ENCODE measurements at regions not wholly inside any gene's neighbourhood (a gene's known extent, or its start where the extent isn't known, plus 50 kb on each side); places are given as distances from the start of the nearest gene placed in this dataset.

- Histone ChIP-seq H3K27me3 (ENCODE audit: control insufficient read depth in 1 of 2, insufficient read depth in 2 of 2, low read length in 2 of 2) (peaks cover 0 to 4% of the 10 kb centered on the region in 2 donors), H3K4me1 (ENCODE audit: control insufficient read depth, insufficient read depth, low read length) (peaks cover 3% of the 10 kb centered on the region), H3K4me3 (ENCODE audit: low read length in 2 of 2) (no peak overlapping the region), H3K27ac (ENCODE audit: low read length) (no peak overlapping the region), H3K9me3 (ENCODE audit: control insufficient read depth in 2 of 2, low read length in 2 of 2) (peaks cover 0 to 2% of the 10 kb centered on the region in 2 donors), H3K9ac (ENCODE audit: low read length in 2 of 2) (no peak overlapping the region), H3K36me3 (ENCODE audit: control insufficient read depth in 2 of 2, insufficient read depth in 2 of 2, low read length in 2 of 2) (no peaks in the 10 kb centered on the region)
These were observed 152.2 kb upstream of the E2F8 start for GRCh38 chr11:19392847-19393518.

- H3K4me3 ChIP-seq (ENCODE audit: low read length in 2 of 2) = no peak overlapping the region
- H3K27me3 ChIP-seq (ENCODE audit: control insufficient read depth in 1 of 2, insufficient read depth in 2 of 2, low read length in 2 of 2) = peaks cover 0 to 4% of the 10 kb centered on the region in 2 donors
- no peak overlapping the region for H3K27ac ChIP-seq (ENCODE audit: low read length)
- no peak overlapping the region for H3K9ac ChIP-seq (ENCODE audit: low read length in 2 of 2)
- peaks cover 0 to 2% of the 10 kb centered on the region in 2 donors for H3K9me3 ChIP-seq (ENCODE audit: control insufficient read depth in 2 of 2, low read length in 2 of 2)
- no peaks in the 10 kb centered on the region for H3K36me3 ChIP-seq (ENCODE audit: control insufficient read depth in 2 of 2, insufficient read depth in 2 of 2, low read length in 2 of 2)
- H3K4me1 ChIP-seq (ENCODE audit: control insufficient read depth, insufficient read depth, low read length) = peaks cover 3% of the 10 kb centered on the region
These were observed 151.6 kb upstream of the E2F8 start for GRCh38 chr11:19392321-19392720.

GRCh38 chr11:19391652-19392051 is 150.9 kb upstream of the E2F8 start:
- H3K9me3 ChIP-seq (ENCODE audit: control insufficient read depth in 2 of 2, low read length in 2 of 2) = peaks cover 0 to 2% of the 10 kb centered on the region in 2 donors
- H3K27ac ChIP-seq (ENCODE audit: low read length) = no peak overlapping the region
- H3K9ac ChIP-seq (ENCODE audit: low read length in 2 of 2) = no peak overlapping the region
- no peaks in the 10 kb centered on the region for H3K36me3 ChIP-seq (ENCODE audit: control insufficient read depth in 2 of 2, insufficient read depth in 2 of 2, low read length in 2 of 2)
- peaks cover 0 to 4% of the 10 kb centered on the region in 2 donors for H3K27me3 ChIP-seq (ENCODE audit: control insufficient read depth in 1 of 2, insufficient read depth in 2 of 2, low read length in 2 of 2)
- H3K4me3 ChIP-seq (ENCODE audit: low read length in 2 of 2) = no peak overlapping the region
- peaks cover 3% of the 10 kb centered on the region for H3K4me1 ChIP-seq (ENCODE audit: control insufficient read depth, insufficient read depth, low read length)

GRCh38 chr11:19391026-19391425 is 150.3 kb upstream of the E2F8 start:
- H3K9me3 ChIP-seq (ENCODE audit: control insufficient read depth in 2 of 2, low read length in 2 of 2) = peaks cover 0 to 2% of the 10 kb centered on the region in 2 donors
- no peak overlapping the region for H3K27ac ChIP-seq (ENCODE audit: low read length)
- H3K4me1 ChIP-seq (ENCODE audit: control insufficient read depth, insufficient read depth, low read length) = peaks cover 3% of the 10 kb centered on the region
- no peaks in the 10 kb centered on the region for H3K36me3 ChIP-seq (ENCODE audit: control insufficient read depth in 2 of 2, insufficient read depth in 2 of 2, low read length in 2 of 2)
- H3K4me3 ChIP-seq (ENCODE audit: low read length in 2 of 2) = no peak overlapping the region
- H3K27me3 ChIP-seq (ENCODE audit: control insufficient read depth in 1 of 2, insufficient read depth in 2 of 2, low read length in 2 of 2) = peaks cover 0 to 4% of the 10 kb centered on the region in 2 donors
- H3K9ac ChIP-seq (ENCODE audit: low read length in 2 of 2) = no peak overlapping the region

DNA sequence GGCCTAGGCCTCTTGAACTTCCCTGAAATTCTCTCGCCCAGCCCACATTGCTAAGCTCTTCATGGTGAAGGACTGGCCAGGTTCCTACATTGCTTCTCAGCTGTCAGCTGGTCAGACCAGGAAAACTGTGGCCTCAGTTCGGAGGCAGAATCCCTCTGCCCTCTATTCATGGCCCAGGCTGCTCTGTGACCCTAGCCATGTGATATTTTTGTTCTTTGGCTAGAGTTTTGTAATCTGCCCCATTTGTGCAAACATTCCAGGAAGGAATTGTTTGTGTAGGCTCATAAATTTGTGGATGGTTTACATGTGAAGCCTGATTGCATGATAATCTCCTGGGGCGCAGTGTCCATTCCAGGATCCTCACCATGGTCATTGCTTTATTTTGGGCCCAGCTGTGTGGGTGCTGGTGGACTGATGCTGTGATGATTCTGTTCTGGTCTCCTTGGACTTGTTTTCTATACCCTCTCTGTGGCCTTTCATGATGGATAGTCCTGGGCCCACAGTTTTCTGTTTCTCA is 149.1 kb upstream of the E2F8 start:
- H3K9ac ChIP-seq (ENCODE audit: low read length in 2 of 2) = no peak overlapping the region
- H3K9me3 ChIP-seq (ENCODE audit: control insufficient read depth in 2 of 2, low read length in 2 of 2) = peaks cover 0 to 2% of the 10 kb centered on the region in 2 donors
- H3K27ac ChIP-seq (ENCODE audit: low read length) = no peak overlapping the region
- H3K4me3 ChIP-seq (ENCODE audit: low read length in 2 of 2) = no peak overlapping the region
- peaks cover 3% of the 10 kb centered on the region for H3K4me1 ChIP-seq (ENCODE audit: control insufficient read depth, insufficient read depth, low read length)
- H3K36me3 ChIP-seq (ENCODE audit: control insufficient read depth in 2 of 2, insufficient read depth in 2 of 2, low read length in 2 of 2) = no peaks in the 10 kb centered on the region
- H3K27me3 ChIP-seq (ENCODE audit: control insufficient read depth in 1 of 2, insufficient read depth in 2 of 2, low read length in 2 of 2) = no peaks in the 10 kb centered on the region

GRCh38 chr11:19382131-19382611 is 141.4 kb upstream of the E2F8 start:
- Histone ChIP-seq H3K9me3 (ENCODE audit: control insufficient read depth in 2 of 2, low read length in 2 of 2) (no peaks in the 10 kb centered on the region), H3K9ac (ENCODE audit: low read length in 2 of 2) (no peak overlapping the region), H3K36me3 (ENCODE audit: control insufficient read depth in 2 of 2, insufficient read depth in 2 of 2, low read length in 2 of 2) (no peaks in the 10 kb centered on the region), H3K27ac (ENCODE audit: low read length) (no peak overlapping the region), H3K4me1 (ENCODE audit: control insufficient read depth, insufficient read depth, low read length) (no peaks in the 10 kb centered on the region), H3K27me3 (ENCODE audit: control insufficient read depth in 1 of 2, insufficient read depth in 2 of 2, low read length in 2 of 2) (peaks cover 0 to 6% of the 10 kb centered on the region in 2 donors), H3K4me3 (ENCODE audit: low read length in 2 of 2) (no peak overlapping the region)

GRCh38 chr11:19380375-19380774 is 139.6 kb upstream of the E2F8 start:
- Histone ChIP-seq H3K36me3 (ENCODE audit: control insufficient read depth in 2 of 2, insufficient read depth in 2 of 2, low read length in 2 of 2) (no peaks in the 10 kb centered on the region), H3K9me3 (ENCODE audit: control insufficient read depth in 2 of 2, low read length in 2 of 2) (no peaks in the 10 kb centered on the region), H3K27me3 (ENCODE audit: control insufficient read depth in 1 of 2, insufficient read depth in 2 of 2, low read length in 2 of 2) (peaks cover 0 to 6% of the 10 kb centered on the region in 2 donors), H3K27ac (ENCODE audit: low read length) (no peak overlapping the region), H3K4me1 (ENCODE audit: control insufficient read depth, insufficient read depth, low read length) (no peaks in the 10 kb centered on the region), H3K4me3 (ENCODE audit: low read length in 2 of 2) (no peak overlapping the region), H3K9ac (ENCODE audit: low read length in 2 of 2) (no peak overlapping the region)

DNA sequence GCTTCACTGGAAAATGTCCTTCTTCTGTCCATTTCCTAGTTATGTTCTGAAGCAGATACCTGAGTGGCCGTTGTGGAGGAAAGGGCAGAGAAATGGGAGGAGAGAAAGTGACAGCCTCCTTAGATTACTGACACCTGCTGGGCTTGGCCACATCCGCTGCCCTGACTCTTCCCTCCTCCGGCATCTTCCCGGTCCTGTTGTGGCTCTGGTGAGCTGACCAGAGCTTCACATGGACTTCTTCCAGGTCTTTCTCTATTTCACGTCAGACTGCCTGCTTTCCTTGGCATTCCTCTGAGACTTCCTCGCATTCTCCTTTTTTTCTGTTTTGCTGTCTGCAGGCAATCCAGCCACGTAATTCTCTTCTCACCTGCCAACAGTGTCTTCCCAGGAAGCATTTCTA is 138.7 kb upstream of the E2F8 start:
- Histone ChIP-seq H3K27ac (ENCODE audit: low read length) (no peak overlapping the region), H3K9ac (ENCODE audit: low read length in 2 of 2) (no peak overlapping the region), H3K4me1 (ENCODE audit: control insufficient read depth, insufficient read depth, low read length) (no peaks in the 10 kb centered on the region), H3K9me3 (ENCODE audit: control insufficient read depth in 2 of 2, low read length in 2 of 2) (no peaks in the 10 kb centered on the region), H3K36me3 (ENCODE audit: control insufficient read depth in 2 of 2, insufficient read depth in 2 of 2, low read length in 2 of 2) (no peaks in the 10 kb centered on the region), H3K4me3 (ENCODE audit: low read length in 2 of 2) (no peak overlapping the region), H3K27me3 (ENCODE audit: control insufficient read depth in 1 of 2, insufficient read depth in 2 of 2, low read length in 2 of 2) (peaks cover 0 to 6% of the 10 kb centered on the region in 2 donors)

GRCh38 chr11:19378814-19379213 is 138.1 kb upstream of the E2F8 start:
- Histone ChIP-seq H3K9me3 (ENCODE audit: control insufficient read depth in 2 of 2, low read length in 2 of 2) (no peaks in the 10 kb centered on the region), H3K4me1 (ENCODE audit: control insufficient read depth, insufficient read depth, low read length) (no peaks in the 10 kb centered on the region), H3K27me3 (ENCODE audit: control insufficient read depth in 1 of 2, insufficient read depth in 2 of 2, low read length in 2 of 2) (peaks cover 0 to 6% of the 10 kb centered on the region in 2 donors), H3K36me3 (ENCODE audit: control insufficient read depth in 2 of 2, insufficient read depth in 2 of 2, low read length in 2 of 2) (no peaks in the 10 kb centered on the region), H3K9ac (ENCODE audit: low read length in 2 of 2) (no peak overlapping the region), H3K27ac (ENCODE audit: low read length) (no peak overlapping the region), H3K4me3 (ENCODE audit: low read length in 2 of 2) (no peak overlapping the region)

DNA sequence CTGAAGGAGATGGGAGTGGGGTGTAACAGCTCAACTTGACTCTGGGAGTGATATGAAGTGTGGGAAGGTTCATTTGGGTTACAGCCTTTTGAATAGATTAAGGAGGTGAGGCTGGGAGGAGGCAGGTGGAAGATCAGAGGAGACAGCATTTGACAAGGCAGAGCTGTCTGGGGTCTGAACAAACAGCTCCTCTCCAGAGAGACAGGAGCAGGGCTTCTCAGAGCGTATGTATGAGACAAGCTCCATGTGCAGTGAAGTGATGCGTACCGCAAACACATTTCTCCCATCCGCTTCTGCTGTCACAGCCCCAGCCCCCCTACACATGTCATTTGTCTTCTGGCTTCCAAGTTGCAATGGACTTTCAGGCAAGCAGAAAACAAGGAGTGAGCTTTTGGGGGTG is 137.1 kb upstream of the E2F8 start:
- no peak overlapping the region for H3K27ac ChIP-seq (ENCODE audit: low read length)
- no peaks in the 10 kb centered on the region for H3K9me3 ChIP-seq (ENCODE audit: control insufficient read depth in 2 of 2, low read length in 2 of 2)
- no peak overlapping the region for H3K9ac ChIP-seq (ENCODE audit: low read length in 2 of 2)
- no peaks in the 10 kb centered on the region for H3K36me3 ChIP-seq (ENCODE audit: control insufficient read depth in 2 of 2, insufficient read depth in 2 of 2, low read length in 2 of 2)
- H3K27me3 ChIP-seq (ENCODE audit: control insufficient read depth in 1 of 2, insufficient read depth in 2 of 2, low read length in 2 of 2) = peaks cover 0 to 6% of the 10 kb centered on the region in 2 donors
- H3K4me3 ChIP-seq (ENCODE audit: low read length in 2 of 2) = no peak overlapping the region
- H3K4me1 ChIP-seq (ENCODE audit: control insufficient read depth, insufficient read depth, low read length) = no peaks in the 10 kb centered on the region

DNA sequence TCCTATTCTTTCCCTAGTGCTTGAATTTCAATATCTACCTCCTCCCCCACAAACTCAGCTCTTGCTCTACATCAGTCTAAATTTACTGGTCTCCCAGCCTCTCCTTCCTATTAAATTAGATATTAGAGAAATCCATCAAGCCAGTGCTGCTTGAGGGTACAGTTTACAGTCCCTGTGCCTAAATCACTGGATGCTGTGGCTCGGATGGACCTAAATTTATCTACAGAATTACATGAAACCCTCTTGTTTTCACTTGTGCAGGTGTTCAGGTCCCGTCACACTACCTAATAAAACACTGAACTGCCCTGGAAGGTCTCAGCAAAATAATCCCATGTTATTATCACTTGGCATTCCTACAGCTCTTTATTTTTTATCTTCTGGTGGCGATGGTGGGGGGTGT is 134.7 kb upstream of the E2F8 start:
- Histone ChIP-seq H3K4me3 (ENCODE audit: low read length in 2 of 2) (no peak overlapping the region), H3K27me3 (ENCODE audit: control insufficient read depth in 1 of 2, insufficient read depth in 2 of 2, low read length in 2 of 2) (no peaks in the 10 kb centered on the region), H3K9me3 (ENCODE audit: control insufficient read depth in 2 of 2, low read length in 2 of 2) (no peaks in the 10 kb centered on the region), H3K9ac (ENCODE audit: low read length in 2 of 2) (no peak overlapping the region), H3K4me1 (ENCODE audit: control insufficient read depth, insufficient read depth, low read length) (peaks cover 3% of the 10 kb centered on the region), H3K36me3 (ENCODE audit: control insufficient read depth in 2 of 2, insufficient read depth in 2 of 2, low read length in 2 of 2) (no peaks in the 10 kb centered on the region), H3K27ac (ENCODE audit: low read length) (no peak overlapping the region)
